ENCODE measurements at regions not wholly inside any gene's neighbourhood (a gene's known extent, or its start where the extent isn't known, plus 50 kb on each side); places are given as distances from the start of the nearest gene placed in this dataset.
"Not testable (repeated sequence)": the region's sequence is repeated elsewhere in the genome, so short reads cannot be mapped to it uniquely, and the experiment has no call there.

DNA sequence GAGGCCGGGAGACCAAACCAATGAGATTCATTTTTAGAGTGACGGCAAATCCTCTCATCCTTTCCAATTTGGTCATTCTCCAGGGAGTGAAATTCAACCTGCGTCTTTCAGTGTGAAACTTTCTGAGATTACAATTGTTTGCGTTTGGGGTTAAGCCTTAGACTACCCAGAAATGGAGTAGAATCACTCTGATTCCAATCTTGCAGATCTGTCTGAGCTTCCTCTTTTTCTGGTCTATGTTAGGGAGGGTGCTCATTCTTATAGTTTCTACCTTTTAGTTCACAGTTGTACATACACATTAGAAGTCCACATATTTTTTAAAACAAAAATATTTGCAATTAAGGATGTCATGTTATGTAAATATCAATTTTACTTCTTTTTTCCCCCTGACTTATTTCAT, 183.0 kb upstream of the PHACTR1 start:
- intact Hi-C loops (cut with DNase I), result no loop called here
- DNase-seq, result no peak

DNA sequence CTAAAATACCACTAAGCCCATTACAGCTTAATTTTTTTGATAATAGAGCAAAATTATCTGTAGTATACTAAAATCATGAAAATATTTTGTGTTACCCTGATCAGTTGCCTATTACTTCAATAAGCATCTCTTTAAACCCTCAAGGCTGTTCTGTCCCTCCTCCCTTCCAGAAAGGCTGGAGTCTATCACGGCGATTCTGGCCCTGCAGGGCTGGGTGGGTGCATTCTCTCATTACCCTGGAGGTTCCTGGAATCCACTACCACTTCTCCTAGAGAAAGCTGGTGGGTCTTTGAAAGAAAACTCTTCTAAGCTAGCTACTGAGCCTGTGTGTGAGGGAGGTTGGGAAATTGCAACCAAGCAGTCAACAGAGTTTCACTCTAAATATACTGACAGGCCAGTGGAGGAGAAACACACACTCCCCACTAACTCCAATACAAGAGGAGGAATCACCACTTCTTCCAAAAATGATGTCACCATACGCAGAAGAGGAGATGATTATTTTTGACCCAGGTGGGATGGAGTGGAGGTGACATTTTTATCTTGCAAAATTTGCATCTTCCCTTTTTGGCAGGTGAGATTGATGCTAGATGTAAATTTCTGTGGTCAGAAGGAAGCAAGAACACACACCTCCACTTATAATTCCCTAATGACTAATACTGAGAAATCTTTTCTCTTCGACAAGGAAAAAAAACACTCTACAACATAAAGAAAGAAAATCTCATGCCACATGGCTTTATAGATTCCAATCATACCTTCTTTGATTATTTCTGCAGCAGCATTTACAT, 182.3 kb upstream of the PHACTR1 start:
- intact Hi-C loops (cut with DNase I), result no loop called here
- DNase-seq, result peak in 2 of 42 donors; percentile 3 to 7

DNA sequence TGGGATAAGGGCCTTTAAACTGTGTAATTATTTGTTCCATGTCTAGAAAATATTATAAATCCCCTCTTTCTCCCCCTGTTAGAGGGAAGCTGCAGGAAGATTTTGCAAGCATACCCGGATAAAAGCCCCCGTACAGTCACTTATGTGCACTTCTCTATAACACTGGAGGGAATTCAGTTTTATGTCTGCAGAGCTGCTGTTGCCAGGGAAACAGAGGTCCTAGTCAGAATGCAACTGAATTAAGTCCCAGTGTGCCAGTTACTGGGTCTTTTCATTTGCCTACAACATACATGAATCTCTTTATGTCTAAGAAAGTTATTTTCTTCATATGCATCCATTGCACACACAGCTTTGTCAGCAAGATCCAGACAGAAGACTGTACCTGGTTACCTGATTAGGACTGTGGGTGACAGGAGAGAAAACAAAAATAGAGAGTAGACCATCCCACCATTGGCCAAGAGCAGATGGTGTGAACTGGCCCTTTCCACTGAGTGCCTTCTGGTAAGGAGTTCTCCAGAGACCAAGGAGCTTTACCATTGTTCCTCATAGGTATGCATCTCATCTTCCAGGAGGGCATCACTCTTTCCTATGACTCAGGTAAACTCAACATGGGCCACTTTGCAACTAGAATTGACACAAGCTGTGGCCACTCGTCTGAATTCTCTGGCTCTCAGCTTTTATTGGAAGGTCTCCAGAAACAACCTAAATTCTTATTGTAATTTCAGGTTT, 180.8 kb upstream of the PHACTR1 start:
- intact Hi-C loops (cut with DNase I), result no loop called here
- DNase-seq, result peak in 5 of 42 donors; percentile 11 to 46 (median 17)

DNA sequence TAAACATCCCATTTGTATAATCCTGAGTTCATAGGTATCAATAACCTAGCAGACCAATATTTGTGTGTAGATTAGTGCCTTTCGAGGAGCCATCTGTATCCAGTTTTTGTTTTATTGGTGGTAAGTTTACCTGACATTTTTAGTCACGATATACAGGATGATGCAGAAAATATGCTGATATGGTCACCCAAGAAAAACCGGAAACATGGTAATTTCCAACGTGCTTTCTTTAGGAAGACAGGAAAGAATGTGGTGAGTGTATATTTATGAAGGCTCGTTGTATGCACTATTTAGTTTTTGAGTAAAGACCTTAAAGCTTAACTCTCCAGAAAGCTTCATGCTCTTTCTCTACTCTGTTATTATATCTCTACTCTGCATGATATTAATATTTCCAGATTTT, 180.2 kb upstream of the PHACTR1 start:
- no peak for DNase-seq
- intact Hi-C loops (cut with DNase I), result no loop called here

DNA sequence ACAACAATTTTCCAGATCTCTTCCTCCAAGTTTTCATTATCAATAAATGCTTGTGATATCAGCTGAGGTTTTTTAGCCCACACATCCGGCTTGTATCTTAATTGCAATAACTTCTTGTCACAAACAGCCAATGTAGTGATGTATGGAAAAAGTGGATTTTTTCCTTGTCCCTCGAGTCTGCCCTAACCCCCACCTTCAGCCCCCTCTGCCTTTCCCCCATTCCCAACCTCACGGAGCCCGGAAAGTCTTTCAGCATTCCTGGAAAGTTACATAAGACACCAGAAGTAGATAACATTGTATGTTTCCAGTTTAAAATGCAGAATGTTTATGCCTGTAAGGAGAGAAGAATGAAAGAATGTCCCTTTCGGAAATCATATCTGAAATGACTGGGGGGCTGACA, 179.2 kb upstream of the PHACTR1 start:
- DNase-seq, result no peak

DNA sequence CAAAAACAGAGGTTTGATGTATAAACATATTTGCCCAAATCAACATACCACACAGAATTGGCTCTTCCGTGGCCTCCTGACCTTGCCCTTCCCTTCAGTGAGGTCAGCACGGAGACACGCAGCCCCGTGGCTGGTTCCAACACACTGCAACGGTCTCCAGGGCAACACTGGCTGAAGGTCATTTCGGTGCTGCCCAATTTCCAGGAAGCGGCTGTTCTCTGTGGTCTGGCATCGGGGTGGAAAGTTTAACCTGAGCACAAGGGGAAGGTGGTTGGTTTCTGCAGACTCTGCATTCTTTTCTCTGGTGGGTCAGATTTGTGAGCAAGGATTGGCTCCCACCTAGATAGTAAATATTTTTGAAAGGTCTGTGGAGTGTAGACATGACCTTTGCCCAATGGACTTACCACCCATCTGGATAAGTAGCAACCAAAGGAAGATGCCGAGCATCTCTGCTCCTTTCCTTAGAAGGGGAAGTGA, 177.6 kb upstream of the PHACTR1 start:
- DNase-seq, result no peak
- intact Hi-C loops (cut with DNase I), result no loop called here

More for the DNA sequence above, 179.2 kb upstream of the PHACTR1 start:
- intact Hi-C loops (cut with DNase I), result no loop called here

DNA sequence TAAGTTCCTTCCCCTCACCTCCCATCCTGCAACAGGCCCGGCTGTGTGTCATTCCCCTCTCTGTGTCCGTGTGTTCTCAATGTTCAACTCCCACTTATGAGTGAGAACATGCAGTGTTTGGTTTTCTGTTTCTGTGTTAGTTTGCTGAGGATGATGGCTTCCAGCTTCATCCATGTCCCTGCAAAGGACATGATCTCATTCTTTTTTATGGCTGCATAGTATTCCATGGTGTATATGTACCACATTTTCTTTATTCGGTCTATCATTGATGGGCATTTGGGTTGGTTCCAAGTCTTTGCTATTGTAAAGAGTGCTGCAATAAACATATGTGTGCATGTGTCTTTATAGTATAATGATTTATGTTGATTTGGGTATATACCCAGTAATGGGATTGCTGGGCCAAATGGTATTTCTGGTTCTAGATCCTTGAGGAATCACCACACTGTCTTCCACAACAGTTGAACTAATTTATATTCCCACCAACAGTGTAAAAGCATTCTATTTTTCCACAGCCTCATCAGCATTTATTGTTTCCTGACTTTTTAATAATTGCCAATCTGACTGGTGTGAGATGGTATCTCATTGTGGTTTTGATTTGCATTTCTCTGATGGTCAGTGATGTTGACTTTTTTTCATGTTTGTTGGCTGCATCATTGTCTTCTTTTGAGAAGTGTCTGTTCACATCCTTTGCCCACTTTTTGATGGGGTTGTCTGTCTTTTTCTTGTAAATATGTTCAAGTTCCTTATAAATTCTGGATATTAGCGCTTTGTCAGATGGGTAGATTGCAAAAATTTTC, 174.1 kb upstream of the PHACTR1 start:
- DNase-seq; intact Hi-C loops (cut with DNase I): not testable (repeated sequence)

DNA sequence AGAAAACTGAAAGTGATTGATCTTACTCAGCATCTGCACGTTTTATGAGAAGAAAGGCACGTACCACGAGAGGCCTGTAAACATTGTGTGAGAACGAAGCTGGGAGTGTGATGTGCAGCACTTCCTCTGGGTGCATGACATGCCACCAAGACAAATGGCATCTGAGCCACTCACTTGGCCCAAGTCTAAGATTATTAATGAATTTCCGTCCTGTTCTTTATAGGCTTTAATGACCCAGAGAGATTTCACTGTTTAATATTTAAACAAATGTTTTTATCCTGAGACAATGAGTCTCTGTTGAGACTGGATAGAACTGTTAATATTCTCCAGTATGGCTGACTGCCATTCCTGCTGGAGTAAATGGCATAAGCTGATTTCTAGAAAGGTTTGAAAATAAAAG, 172.6 kb upstream of the PHACTR1 start:
- DNase-seq, result no peak
- intact Hi-C loops (cut with DNase I), result no loop called here

DNA sequence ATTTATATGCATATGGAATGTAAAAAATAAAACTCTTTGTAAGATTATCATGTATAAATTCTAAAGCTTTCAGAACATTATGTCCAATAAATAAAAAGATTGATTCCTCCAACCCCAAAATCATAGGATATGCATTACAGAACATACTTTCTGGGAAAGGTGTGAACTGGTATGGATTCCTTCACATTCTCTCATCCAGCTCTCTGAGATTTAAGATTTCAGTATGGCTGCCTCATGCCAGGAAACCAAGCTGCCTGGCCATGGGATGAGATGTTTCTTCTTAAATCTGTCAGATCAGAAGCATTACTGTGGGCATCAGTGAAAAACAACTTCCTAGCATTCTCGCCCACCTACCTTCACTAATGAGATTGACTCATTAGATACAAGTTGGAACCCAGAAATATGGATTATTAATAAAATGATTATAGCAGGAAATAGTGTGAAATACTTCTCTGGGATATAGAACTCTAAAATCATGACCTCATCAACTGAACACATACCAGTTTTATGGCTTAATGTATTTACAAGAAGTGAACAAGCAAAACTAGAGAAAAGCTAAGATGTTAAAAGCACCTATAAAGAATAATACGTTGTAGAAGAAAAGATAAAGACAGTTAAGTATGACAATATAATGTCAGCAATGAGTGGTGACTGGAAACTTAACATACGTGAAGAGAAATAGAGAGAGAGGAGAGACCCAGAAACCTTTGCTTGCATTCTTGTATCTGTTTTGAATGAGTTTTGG, 171.6 kb upstream of the PHACTR1 start:
- intact Hi-C loops (cut with DNase I), result no loop called here
- no peak for DNase-seq

DNA sequence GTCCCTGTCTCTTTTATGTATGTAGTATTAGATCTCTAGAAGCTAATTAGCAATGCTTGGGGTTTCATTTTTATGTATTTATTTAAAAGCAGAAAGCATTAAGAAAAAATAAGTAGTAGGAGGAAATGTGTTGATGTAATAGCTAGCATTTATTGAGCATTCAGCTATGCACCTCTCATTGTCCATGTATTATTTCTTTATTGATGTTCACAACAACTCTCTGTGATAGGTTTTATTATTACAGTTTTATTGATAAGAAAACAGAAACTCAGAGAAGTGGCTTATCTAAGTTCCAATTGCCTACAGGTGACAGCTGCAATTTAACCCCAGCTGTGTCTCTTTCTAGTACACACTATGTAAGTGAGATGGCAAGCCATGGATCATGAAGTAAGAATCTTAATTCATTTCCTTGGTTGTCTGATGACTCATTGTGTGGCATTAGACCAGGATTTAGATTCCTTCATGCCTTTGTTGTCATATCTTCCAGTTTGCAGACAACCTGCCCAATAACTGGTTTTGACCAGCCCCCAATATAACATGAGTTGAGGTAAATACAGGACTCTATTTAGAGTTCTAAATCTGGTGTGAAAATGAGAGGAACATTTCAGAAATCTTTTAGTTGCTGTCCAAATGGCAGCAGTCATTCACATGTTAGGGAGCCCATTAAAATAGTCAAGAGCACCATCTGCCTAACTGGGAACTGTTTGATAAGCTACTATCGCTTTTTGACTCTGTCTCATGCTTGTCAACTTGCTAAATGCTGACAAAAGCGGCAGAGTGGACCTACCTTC, 170.8 kb upstream of the PHACTR1 start:
- no peak for DNase-seq
- intact Hi-C loops (cut with DNase I), result no loop called here

DNA sequence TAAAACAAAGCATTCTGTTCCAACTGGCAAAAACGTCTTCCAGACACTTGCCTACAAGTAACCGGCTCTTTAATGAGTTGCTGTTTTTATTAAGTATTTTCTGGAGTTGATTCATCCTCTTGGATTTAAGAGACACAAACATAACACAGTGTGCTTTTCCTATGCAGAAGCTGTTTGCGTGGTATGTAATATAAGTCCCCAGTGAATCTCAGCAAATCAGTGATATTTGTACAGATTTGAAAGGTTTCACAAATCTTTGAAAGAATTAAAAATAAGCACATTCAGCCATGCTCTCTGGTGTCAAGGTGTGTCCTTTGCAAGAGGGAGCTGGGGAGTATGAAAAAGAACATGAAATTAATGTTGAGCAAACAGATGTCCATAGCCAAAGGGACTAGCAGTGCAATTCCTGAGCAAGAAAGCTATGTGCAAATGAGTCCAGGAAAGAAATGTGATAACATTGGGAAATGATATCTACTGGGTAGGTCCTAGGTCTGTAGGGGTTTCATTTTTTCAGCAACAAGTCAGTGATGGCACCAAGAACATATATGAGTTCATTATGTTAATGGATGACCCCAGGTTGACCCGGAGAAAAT, 170.1 kb upstream of the PHACTR1 start:
- intact Hi-C loops (cut with DNase I), result no loop called here
- no peak for DNase-seq

DNA sequence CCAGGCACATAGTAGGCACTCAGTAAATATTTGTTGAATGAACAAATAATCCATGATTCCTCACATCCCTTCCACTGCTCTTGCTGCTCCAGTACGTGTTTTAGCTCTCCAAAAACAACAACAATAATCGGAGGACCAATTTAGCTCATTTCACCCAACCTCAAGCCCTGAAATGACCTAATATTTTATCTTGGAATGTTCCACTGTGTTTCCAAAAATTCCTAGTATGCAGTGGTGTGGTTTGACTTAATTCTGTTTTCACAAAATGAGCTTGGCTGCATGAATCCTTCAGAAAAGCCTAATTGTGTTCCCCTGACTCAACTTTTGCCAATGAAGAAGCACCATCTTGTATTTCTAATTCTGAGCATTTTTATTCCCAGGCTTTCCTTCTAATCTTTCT, 168.0 kb upstream of the PHACTR1 start:
- no peak for DNase-seq
- intact Hi-C loops (cut with DNase I), result no loop called here

DNA sequence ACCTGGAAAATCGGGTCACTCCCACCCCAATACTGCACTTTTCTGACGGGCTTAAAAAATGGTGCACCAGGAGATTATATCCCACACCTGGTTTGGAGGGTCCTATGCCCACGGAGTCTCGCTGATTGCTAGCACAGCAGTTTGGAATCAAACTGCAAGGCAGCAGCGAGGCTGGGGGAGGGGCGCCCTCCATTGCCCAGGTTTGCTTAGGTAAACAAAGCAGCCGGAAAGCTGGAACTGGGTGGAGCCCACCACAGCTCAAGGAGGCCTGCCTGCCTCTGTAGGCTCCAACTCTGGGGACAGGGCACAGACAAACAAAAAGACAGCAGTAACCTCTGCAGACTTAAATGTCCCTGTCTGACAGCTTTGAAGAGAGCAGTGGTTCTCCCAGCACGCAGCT, 167.1 kb upstream of the PHACTR1 start:
- intact Hi-C loops (cut with DNase I); DNase-seq: not testable (repeated sequence)

DNA sequence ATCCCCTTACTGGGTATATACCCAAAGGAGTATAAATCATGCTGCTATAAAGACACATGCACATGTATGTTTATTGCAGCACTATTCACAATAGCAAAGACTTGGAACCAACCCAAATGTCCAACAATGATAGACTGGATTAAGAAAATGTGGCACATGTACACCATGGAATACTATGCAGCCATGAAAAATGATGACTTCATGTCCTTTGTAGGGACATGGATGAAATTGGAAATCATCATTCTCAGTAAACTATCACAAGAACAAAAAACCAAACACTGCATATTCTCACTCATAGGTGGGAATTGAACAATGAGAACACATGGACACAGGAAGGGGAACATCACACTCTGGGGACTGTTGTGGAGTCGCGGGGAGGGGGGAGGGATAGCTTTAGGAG, 161.7 kb upstream of the PHACTR1 start:
- DNase-seq; intact Hi-C loops (cut with DNase I): not testable (repeated sequence)

DNA sequence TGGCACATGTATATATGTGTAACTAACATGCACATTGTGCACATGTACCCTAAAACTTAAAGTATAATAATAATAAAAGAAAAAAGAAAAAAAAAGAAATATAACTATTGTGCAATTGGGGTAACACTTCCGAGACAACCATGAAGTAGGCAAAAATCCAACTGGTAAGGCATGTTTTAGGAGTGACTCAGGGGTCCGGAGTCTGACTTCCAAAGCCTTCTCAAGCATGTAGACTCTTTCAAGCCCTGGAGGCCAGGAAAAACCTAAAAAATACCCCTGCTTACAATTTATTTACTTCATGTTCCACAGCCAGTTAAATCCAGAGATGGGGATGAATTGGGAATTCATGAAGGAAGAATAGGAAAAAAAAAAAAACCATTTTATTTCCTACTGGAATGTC, 161.3 kb upstream of the PHACTR1 start:
- no peak for DNase-seq
- intact Hi-C loops (cut with DNase I), result no loop called here

DNA sequence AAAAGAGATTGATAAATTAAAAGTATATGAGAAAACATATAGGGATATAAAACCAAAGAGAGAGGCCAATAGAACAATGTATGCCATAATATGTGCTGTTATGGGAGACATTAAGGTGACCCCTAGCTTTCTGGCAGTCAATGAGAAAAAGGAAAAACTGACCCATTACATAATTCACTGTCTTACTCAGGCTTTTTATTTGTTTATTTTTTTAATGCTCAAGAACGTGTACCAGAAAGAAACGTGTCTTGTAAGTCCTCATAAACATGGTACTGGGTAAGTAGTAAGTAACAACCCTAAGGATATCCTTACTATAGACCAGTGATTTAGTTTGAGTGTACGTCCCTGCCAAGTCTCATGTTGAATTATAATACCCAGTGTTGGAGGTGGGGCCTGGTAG, 160.8 kb upstream of the PHACTR1 start:
- intact Hi-C loops (cut with DNase I), result no loop called here
- no peak for DNase-seq

DNA sequence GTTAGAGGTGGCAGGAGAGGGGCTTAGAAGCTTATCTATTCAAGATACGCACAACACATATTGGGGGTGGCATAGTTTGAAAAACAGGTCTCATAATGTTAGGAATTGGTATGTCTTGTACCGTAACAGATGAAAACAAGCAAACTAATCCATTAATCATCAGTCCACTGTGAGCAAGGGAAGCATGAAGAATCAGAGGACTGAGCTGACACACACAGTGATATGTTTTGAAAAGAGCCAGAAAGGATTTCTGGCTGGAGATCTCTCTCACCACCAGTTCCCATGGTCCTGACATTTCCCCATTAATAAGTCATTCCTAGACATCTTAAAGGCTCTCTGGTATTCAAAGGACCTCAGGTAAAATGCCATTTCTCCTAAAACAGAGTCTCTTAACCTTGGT, 158.8 kb upstream of the PHACTR1 start:
- no peak for DNase-seq
- intact Hi-C loops (cut with DNase I), result no loop called here

DNA sequence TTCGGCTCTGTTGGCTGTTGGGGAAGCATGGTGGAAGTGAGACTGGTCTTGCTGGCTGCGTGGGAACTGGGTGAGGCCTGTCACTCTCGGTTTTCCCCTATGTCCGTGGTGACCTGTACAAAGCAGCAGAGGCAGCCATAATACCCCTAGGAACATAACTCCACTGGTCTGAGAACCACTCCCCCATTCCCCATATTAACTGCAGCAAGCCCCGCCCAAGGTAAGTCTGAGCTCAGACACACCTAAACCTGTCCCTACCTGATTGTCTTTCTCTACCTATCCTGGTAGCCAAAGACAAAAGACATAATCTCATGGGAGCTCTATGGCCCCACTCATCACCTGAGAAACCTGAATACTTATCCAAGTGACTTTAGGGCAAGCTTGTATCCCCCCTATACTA, 156.3 kb upstream of the PHACTR1 start:
- no peak for DNase-seq
- intact Hi-C loops (cut with DNase I), result no loop called here
